RWPE1 (cell line): ENCODE measurements at regions not wholly inside any gene's neighbourhood (a gene's known extent, or its start where the extent isn't known, plus 50 kb on each side); places are given as distances from the start of the nearest gene placed in this dataset.

Source experiments
- CTCF ChIA-PET: fragments of 350-600 bp; sonication (Branson Sonifier 250); formaldehyde crosslinking; extraction: SDS; loops from one replicate; lab custom pipeline; 2021; lab: Yijun Ruan, JAX
- POLR2A ChIA-PET: fragments of 400-600 bp; formaldehyde crosslinking; extraction: SDS; loops from one replicate; lab custom pipeline; 2020; ENCODE audit warnings: antibody characterized with exemption; ENCODE audit not compliant: low non-redundant PET; lab: Yijun Ruan, JAX
- DNase-seq: peaks from one replicate; pipeline ENCODE4 v3.0.0; 2012; ENCODE audit warnings: low spot score
- H3K27ac ChIP-seq: fragments of 450-650 bp; 2 replicates; pipeline ENCODE4 v1.5.1; 2017
- CTCF ChIP-seq: fragments of 450-650 bp; conservative IDR thresholded peaks from 2 replicates; pipeline ENCODE4 v1.5.1; 2017; ENCODE audit warnings: low read depth, mild to moderate bottlenecking

- POLR2A ChIA-PET: no interaction called here
- DNase-seq: no peak
- TF ChIP-seq CTCF: no peak
- CTCF ChIA-PET: interaction anchor here (0.6 to 0.7 kb wide), 3 partner anchors 16 to 167 kb away, joined by 3 to 4 read pairs (median 3); no protein-coding TSS in a partner anchor
- H3K27ac ChIP-seq: peak overlapping the region; percentile 76
Observed at GRCh38 chr15:31471731-31472430, 145.2 kb downstream of the KLF13 start.

DNA sequence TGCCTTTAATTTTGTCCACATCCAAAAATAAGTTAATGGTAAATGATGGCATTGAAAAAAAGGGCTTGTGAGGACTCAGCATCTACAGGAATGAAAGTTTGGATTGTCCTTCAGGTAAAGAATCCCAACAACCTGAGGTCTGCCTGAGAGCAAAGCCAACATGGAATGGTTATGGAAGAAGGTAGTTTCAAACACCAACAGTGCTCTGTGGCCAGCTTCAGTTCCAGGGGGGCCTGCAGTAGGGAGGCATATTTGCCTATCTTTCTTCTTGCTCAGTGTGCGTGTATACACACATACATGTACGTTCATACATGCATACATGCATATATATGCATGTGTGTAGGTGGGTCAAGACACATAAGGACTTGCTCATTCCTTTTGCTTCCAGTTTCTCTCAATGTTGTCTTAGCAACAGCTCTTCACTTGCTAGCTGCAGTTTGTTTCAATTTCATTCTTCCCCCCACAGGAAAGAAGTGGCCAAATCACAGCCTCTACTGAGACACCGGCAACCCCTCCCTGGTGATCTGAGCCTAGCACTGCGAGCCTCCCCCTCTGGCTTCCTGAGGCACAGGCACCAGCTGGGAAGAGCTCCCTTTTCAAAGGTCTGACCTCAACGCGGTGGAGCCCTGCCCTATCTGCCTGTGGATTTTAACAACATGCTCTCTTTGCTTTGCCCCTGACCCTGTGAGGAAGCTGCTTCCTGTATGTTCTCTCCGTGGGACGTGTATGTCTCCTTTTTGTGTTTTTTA is 146.2 kb downstream of the KLF13 start:
- POLR2A ChIA-PET: no interaction called here
- TF ChIP-seq CTCF: no peak
- CTCF ChIA-PET: no interaction called here
- DNase-seq: no peak
- no peak overlapping the region for H3K27ac ChIP-seq

GRCh38 chr15:31473385-31474058 is 146.9 kb downstream of the KLF13 start:
- no peak for TF ChIP-seq CTCF
- no peak for DNase-seq
- ChIA-PET CTCF (interaction anchor here (0.6 kb wide), 1 partner anchor 14 kb away, joined by 3 read pairs; no protein-coding TSS in a partner anchor), POLR2A (no interaction called here)
- no peak overlapping the region for H3K27ac ChIP-seq

DNA sequence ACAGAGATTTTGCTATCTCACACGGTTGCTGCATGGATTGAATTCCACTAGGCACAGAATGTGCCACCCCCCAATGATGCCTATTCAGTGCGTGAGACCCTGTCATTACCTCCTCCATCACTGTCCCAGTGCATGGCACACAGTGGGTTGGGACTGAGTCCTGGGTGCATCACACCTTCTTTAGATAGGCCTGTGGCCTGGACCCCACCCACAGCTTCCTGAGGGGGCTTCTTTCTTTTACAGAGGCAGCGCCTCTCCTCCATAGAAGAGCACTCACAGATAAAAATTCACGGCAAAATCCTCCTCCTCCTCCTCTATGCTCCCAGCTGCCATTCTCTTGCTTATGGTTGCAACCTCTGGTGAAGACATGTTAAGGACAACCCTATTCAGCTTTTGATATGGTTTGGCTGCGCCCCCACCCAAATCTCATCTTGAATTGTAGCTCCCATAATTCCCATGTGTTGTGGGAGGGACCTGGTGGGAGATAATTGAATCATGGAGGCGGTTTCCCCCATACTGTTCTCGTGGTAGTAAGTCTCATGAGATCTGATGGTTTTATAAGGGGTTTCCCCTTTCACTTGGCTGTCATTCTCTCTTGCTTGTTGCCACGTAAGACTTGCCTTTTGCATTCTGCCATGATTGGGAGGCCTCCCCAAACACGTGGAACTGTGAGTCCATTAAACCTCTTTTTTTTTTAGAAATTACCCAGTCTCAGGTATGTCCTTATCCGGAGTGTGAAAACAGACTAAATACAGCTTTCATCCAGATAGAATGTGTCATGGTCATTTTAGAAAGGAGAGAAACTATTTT is 147.6 kb downstream of the KLF13 start:
- ChIA-PET POLR2A (no interaction called here), CTCF (interaction anchor here (0.6 kb wide), 1 partner anchor 13 kb away, joined by 3 read pairs; no protein-coding TSS in a partner anchor)
- no peak overlapping the region for H3K27ac ChIP-seq
- TF ChIP-seq CTCF: no peak
- no peak for DNase-seq

GRCh38 chr15:31476236-31476810 is 149.7 kb downstream of the KLF13 start:
- ChIA-PET POLR2A (no interaction called here), CTCF (interaction anchor here (0.7 to 2.1 kb wide), 2 partner anchors 12 to 422 kb away, joined by 3 to 8 read pairs; no protein-coding TSS in a partner anchor)
- TF ChIP-seq CTCF: no peak
- no peak overlapping the region for H3K27ac ChIP-seq
- DNase-seq: no peak
